22Rv1 (cell line): ENCODE measurements at regions not wholly inside any gene's neighbourhood (a gene's known extent, or its start where the extent isn't known, plus 50 kb on each side); places are given as distances from the start of the nearest gene placed in this dataset.

Experiments
- H3K27ac ChIP-seq: fragments of 450-650 bp; 2 replicates; pipeline ENCODE4 v1.5.1; 2017
- ZFX ChIP-seq: fragments of 450-650 bp; IDR thresholded peaks from 2 replicates; pipeline ENCODE4 v1.6.1; 2017; ENCODE audit warnings: antibody characterized with exemption, borderline replicate concordance
- TF ChIP-seq, protein P1 (sequence below): fragments of 450-650 bp; IDR thresholded peaks from 2 replicates; pipeline ENCODE4 v1.5.1; 2017; ENCODE audit warnings: mild to moderate bottlenecking

DNA sequence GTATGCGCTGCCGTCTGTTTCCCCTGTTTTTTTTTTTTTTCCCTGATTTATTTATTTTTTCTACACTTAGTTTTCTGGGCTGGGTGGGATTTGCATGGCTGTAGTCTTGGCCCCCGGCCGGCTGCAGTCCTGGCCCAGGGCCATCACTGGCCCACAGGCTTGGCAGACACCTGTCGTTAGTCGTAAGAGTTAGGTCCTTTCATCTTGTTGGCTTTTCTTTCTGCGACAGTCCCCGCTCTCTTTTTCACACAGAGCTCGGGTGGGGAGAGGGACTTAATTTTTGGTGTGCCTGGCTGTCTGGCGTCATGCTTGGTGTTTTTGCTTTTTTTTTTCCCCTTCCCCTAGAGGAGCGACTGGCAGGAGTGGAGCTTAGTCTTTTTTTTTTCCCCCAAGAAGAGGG is 183.4 kb downstream of the KLF13 start:
- TF ChIP-seq ZFX = no peak
- TF ChIP-seq, protein P1, sequence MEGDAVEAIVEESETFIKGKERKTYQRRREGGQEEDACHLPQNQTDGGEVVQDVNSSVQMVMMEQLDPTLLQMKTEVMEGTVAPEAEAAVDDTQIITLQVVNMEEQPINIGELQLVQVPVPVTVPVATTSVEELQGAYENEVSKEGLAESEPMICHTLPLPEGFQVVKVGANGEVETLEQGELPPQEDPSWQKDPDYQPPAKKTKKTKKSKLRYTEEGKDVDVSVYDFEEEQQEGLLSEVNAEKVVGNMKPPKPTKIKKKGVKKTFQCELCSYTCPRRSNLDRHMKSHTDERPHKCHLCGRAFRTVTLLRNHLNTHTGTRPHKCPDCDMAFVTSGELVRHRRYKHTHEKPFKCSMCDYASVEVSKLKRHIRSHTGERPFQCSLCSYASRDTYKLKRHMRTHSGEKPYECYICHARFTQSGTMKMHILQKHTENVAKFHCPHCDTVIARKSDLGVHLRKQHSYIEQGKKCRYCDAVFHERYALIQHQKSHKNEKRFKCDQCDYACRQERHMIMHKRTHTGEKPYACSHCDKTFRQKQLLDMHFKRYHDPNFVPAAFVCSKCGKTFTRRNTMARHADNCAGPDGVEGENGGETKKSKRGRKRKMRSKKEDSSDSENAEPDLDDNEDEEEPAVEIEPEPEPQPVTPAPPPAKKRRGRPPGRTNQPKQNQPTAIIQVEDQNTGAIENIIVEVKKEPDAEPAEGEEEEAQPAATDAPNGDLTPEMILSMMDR = no peak
- no peak overlapping the region for H3K27ac ChIP-seq

DNA sequence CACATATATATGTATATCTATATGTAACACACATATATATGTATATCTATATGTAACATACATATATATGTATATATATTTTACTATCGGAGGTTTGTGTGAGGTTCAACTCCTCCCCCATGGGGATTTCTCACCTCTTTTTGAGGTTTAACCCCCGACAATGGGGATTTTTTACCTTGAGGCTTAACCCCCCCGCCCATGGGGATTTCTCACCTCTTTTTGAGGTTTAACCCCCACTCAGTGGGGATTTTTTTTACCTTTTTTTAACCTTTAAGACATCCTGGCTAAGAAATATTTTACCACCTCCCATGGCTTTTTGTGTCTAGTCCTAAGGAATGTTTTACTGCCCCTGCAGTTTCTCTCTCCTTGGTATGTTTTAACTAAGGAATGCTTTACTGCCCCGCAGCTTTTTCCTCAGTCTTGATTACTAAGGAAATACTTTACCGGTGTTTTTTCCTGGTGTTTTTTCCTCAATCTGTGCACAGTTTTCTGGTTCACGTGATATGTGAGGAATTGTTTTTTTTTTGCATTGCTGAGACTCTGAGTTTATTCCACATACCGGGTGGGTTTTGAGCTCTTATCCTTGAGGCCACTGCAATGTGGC is 185.2 kb downstream of the KLF13 start:
- TF ChIP-seq, protein P1 = no peak
- H3K27ac ChIP-seq = no peak overlapping the region

DNA sequence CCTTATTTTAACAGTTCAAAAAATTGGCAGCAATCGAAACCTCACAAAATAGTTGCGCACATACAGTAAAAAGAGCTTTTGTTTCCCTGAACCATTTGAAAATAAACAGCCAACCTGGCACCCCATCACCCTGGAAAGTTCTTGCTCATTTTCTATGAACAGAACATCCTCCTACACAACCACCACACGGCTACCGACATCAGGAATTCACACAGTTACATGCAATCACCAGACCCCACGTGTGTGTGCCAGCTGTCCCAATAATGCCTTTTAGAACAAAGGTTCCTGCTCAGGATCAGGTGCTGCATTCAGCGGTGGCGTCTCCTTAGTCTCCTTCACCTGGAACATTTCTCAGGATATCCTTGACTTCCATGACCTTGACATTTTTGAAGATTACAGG is 186.5 kb downstream of the KLF13 start:
- TF ChIP-seq, protein P1 = no peak
- no peak for TF ChIP-seq ZFX
- no peak overlapping the region for H3K27ac ChIP-seq

DNA sequence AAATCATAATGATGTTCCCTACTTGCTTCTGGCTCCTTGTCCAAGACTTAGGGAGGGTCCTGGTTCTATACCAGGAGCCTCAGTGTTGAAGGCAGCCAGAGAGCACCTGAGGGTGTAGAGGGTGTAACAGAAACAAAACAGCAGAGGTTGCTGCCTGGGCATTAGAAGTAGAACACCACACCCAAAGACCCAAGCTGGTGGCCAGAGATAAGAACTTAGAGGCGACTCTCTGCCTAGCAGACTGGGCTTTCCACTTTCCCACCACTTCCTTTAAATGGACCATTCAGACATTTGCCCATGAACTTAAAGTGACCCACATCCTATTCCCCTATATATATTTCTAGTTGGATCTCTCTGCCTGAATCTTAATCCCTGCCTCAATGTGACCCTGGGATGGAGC is 189.8 kb downstream of the KLF13 start:
- TF ChIP-seq, protein P1 = no peak
- no peak for TF ChIP-seq ZFX

DNA sequence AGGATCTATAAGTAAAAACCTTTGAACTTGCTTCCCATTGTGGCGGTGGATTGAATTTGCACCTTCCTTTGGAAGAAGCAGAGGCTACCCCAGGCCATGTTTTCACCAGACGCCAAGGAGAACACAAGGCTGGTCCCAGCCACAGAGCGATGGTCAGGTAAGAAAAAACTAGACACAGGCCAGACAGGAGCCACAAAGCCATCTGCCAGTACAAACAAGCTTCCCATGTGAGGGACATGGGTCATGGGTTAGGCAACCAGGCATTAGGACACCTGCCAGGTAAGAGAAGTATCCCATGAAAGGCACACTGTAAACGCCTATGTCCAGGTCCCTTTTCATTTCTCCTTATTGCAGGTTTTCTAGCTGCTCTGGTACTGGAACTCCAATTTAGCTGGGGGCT is 190.2 kb downstream of the KLF13 start:
- TF ChIP-seq, protein P1 = no peak
- TF ChIP-seq ZFX = no peak

More for the DNA sequence above, 189.8 kb downstream of the KLF13 start:
- no peak overlapping the region for H3K27ac ChIP-seq

DNA sequence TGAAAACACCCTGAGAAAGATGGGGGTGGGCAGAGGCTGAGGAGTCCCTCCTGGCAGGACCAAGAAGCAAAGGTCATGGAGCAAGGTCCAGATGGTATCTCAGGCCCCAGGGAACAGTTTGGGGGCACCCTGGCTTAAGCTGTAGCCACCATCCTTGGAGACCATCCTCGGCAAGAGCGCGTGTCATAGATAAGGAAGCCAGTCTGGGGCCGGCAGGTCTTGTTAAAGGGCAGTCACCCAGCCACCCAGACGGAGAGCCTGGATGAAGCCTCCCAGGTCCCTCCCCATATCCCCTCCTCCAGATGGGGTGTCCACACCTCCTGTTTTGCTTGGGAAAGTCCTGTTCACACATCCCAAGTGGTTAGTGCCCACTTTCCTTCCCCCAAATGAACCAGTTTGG is 191.1 kb downstream of the KLF13 start:
- no peak overlapping the region for H3K27ac ChIP-seq
- TF ChIP-seq, protein P1 = no peak
- TF ChIP-seq ZFX = no peak

More for the DNA sequence above, 190.2 kb downstream of the KLF13 start:
- no peak overlapping the region for H3K27ac ChIP-seq

DNA sequence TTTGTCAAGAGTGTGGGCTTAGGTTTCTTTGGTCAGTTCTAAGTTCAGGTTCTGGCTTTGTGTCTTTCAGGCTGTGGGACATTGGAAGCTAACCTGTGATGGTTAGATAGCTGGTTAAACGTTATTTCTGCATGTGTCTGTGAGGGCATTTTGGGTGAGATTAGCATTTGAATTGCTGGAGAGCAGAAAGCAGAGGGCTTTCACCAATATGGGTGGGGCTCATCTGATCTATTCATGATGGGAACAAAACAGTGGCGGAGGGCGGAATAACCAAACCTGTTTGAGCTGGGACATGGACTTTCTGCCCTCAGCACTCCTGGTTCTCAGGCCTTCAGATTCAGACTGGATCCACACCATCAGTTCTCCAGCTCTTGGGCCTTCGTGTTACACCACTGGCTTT is 195.4 kb downstream of the KLF13 start:
- H3K27ac ChIP-seq = no peak overlapping the region
- TF ChIP-seq, protein P1 = no peak
- TF ChIP-seq ZFX = no peak
